ENCODE measurements at regions not wholly inside any gene's neighbourhood (a gene's known extent, or its start where the extent isn't known, plus 50 kb on each side); places are given as distances from the start of the nearest gene placed in this dataset.

DNA sequence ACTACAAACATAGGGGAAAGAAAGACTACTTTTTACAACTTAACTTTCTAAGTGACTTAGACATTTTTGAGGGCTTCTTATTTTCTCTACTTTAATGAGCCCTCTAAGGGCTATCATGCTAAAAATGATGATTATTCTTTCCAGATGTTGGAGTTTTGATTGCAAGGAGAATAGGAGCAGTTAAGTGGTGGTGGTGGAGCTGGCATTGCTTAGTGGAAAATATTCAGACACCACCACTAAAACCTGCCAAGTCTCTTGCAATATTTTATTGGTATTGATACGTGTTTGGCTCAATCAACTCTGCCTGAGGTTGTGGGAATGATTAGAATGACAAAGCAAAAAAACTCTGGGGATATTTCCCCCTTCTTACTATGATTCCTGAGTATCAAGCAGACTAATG, 82.6 kb upstream of the PTGFR start:
- DNase-seq (no peak), ATAC-seq (no peak)
- no peaks in the 10 kb centered on the region for H3K27me3 ChIP-seq (ENCODE audit: control insufficient read depth, insufficient read depth, low read length)
- H3K27ac ChIP-seq (ENCODE audit: low read length) = no peak overlapping the region
- TF ChIP-seq, protein P1, sequence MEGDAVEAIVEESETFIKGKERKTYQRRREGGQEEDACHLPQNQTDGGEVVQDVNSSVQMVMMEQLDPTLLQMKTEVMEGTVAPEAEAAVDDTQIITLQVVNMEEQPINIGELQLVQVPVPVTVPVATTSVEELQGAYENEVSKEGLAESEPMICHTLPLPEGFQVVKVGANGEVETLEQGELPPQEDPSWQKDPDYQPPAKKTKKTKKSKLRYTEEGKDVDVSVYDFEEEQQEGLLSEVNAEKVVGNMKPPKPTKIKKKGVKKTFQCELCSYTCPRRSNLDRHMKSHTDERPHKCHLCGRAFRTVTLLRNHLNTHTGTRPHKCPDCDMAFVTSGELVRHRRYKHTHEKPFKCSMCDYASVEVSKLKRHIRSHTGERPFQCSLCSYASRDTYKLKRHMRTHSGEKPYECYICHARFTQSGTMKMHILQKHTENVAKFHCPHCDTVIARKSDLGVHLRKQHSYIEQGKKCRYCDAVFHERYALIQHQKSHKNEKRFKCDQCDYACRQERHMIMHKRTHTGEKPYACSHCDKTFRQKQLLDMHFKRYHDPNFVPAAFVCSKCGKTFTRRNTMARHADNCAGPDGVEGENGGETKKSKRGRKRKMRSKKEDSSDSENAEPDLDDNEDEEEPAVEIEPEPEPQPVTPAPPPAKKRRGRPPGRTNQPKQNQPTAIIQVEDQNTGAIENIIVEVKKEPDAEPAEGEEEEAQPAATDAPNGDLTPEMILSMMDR (IDR thresholded peaks at IDR 0.05) = no peak
- Mint-ChIP-seq H3K36me3 (peaks cover 12% of the 10 kb centered on the region), H3K4me3 (no peak overlapping the region), H3K27ac (no peak overlapping the region), H3K4me1 (no peaks in the 10 kb centered on the region), H3K27me3 (ENCODE audit: low read depth in 2 of 2) (no peaks in the 10 kb centered on the region), H3K9me3 (peaks cover 17 to 21% of the 10 kb centered on the region in 2 donors)
- intact Hi-C loops (cut with micrococcal nuclease) = no loop called here
- peaks cover 10% of the 10 kb centered on the region for H3K9me3 ChIP-seq (ENCODE audit: control insufficient read depth, insufficient read depth, low read length)
- no peak overlapping the region for H3K4me3 ChIP-seq (ENCODE audit: low read length)
- no CpG with 5 or more reads among the region's 1 CpG for WGBS (ENCODE audit: insufficient coverage)
- no peaks in the 10 kb centered on the region for H3K36me3 ChIP-seq (ENCODE audit: control insufficient read depth, insufficient read depth, low read length)
- H3K4me1 ChIP-seq (ENCODE audit: control insufficient read depth, insufficient read depth, low read length) = no peaks in the 10 kb centered on the region

DNA sequence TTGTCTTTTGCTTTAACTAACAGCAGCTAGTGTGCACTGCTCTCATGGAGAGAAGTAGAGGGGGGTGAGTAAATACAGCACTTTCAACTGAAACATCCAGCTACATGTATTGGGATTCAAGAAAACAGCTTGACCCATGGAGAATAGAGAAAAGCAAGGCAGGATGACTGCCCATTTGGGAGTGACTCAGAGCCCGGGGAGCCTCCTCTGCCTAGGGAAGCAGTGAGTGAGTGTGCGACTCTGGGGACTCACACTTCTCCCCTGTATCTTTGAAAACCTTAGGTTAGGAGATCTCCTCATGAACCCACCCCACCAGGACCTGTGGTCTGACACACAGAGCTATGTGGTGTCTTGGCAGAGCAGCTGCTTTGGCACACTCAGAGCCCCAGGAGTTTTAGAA, 82.0 kb upstream of the PTGFR start:
- H3K27ac ChIP-seq (ENCODE audit: low read length) = no peak overlapping the region
- TF ChIP-seq, protein P1 (IDR thresholded peaks at IDR 0.05) = no peak
- ATAC-seq (no peak), DNase-seq (no peak)
- intact Hi-C loops (cut with micrococcal nuclease) = no loop called here
- no peak overlapping the region for H3K4me3 ChIP-seq (ENCODE audit: low read length)
- Mint-ChIP-seq H3K27ac (no peak overlapping the region), H3K9me3 (peaks cover 17 to 21% of the 10 kb centered on the region in 2 donors), H3K4me1 (no peaks in the 10 kb centered on the region), H3K4me3 (no peak overlapping the region), H3K27me3 (ENCODE audit: low read depth in 2 of 2) (no peaks in the 10 kb centered on the region), H3K36me3 (peaks cover 12% of the 10 kb centered on the region)
- no peaks in the 10 kb centered on the region for H3K36me3 ChIP-seq (ENCODE audit: control insufficient read depth, insufficient read depth, low read length)
- WGBS (ENCODE audit: insufficient coverage) = 78% methylated on average over 2 of the region's 2 CpGs
- H3K27me3 ChIP-seq (ENCODE audit: control insufficient read depth, insufficient read depth, low read length) = no peaks in the 10 kb centered on the region
- peaks cover 10% of the 10 kb centered on the region for H3K9me3 ChIP-seq (ENCODE audit: control insufficient read depth, insufficient read depth, low read length)
- H3K4me1 ChIP-seq (ENCODE audit: control insufficient read depth, insufficient read depth, low read length) = no peaks in the 10 kb centered on the region

GRCh38 chr1:78410643-78411042, 80.1 kb upstream of the PTGFR start:
- TF ChIP-seq, protein P1 (IDR thresholded peaks at IDR 0.05) = no peak
- Histone ChIP-seq H3K4me3 (ENCODE audit: low read length) (no peak overlapping the region), H3K27ac (ENCODE audit: low read length) (no peak overlapping the region), H3K27me3 (ENCODE audit: control insufficient read depth, insufficient read depth, low read length) (no peaks in the 10 kb centered on the region), H3K36me3 (ENCODE audit: control insufficient read depth, insufficient read depth, low read length) (no peaks in the 10 kb centered on the region), H3K4me1 (ENCODE audit: control insufficient read depth, insufficient read depth, low read length) (no peaks in the 10 kb centered on the region), H3K9me3 (ENCODE audit: control insufficient read depth, insufficient read depth, low read length) (peaks cover 10% of the 10 kb centered on the region)
- Mint-ChIP-seq H3K4me1 (no peaks in the 10 kb centered on the region), H3K4me3 (no peak overlapping the region), H3K9me3 (peaks cover 17 to 18% of the 10 kb centered on the region in 2 donors), H3K27ac (no peak overlapping the region), H3K27me3 (ENCODE audit: low read depth in 2 of 2) (no peaks in the 10 kb centered on the region), H3K36me3 (peaks cover 12% of the 10 kb centered on the region)
- ATAC-seq (no peak), DNase-seq (no peak)
- intact Hi-C loops (cut with micrococcal nuclease) = no loop called here
- WGBS (ENCODE audit: insufficient coverage) = 90% methylated on average over 2 of the region's 2 CpGs

GRCh38 chr1:78411707-78412106, 79.1 kb upstream of the PTGFR start:
- H3K9me3 Mint-ChIP-seq = peaks cover 16 to 17% of the 10 kb centered on the region in 2 donors
- Histone ChIP-seq H3K4me1 (ENCODE audit: control insufficient read depth, insufficient read depth, low read length) (no peaks in the 10 kb centered on the region), H3K4me3 (ENCODE audit: low read length) (no peak overlapping the region), H3K36me3 (ENCODE audit: control insufficient read depth, insufficient read depth, low read length) (no peaks in the 10 kb centered on the region), H3K9me3 (ENCODE audit: control insufficient read depth, insufficient read depth, low read length) (peaks cover 10% of the 10 kb centered on the region), H3K27ac (ENCODE audit: low read length) (no peak overlapping the region), H3K27me3 (ENCODE audit: control insufficient read depth, insufficient read depth, low read length) (no peaks in the 10 kb centered on the region)
- H3K4me1 Mint-ChIP-seq = no peaks in the 10 kb centered on the region
- TF ChIP-seq, protein P1 (IDR thresholded peaks at IDR 0.05) = no peak
- H3K4me3 Mint-ChIP-seq = no peak overlapping the region
- H3K36me3 Mint-ChIP-seq = peaks cover 8% of the 10 kb centered on the region
- DNase-seq (no peak), ATAC-seq (no peak)
- H3K27ac Mint-ChIP-seq = no peak overlapping the region
- whole genome bisulfite sequencing (ENCODE audit: insufficient coverage) = 88% methylated on average over 1 of the region's 3 CpGs
- intact Hi-C loops (cut with micrococcal nuclease) = no loop called here
- no peaks in the 10 kb centered on the region for H3K27me3 Mint-ChIP-seq (ENCODE audit: low read depth in 2 of 2)

All from natural killer cell (primary cell).